RWPE2 (cell line): ENCODE measurements at regions not wholly inside any gene's neighbourhood (a gene's known extent, or its start where the extent isn't known, plus 50 kb on each side); places are given as distances from the start of the nearest gene placed in this dataset.
A peak's percentile ranks its signal among the peaks of the same experiment; 100 is the strongest.

Experiments used
- ATAC-seq: fragments of 200-7000 bp; cut with Tn5 transposase; 3 replicates; pipeline ENCODE4 v1.9.1; 2021; ENCODE audit warnings: low read depth
- DNase-seq: peaks from one replicate; pipeline ENCODE4 v3.0.0-alpha.2; 2020; ENCODE audit warnings: low spot score
- H3K27ac ChIP-seq: fragments of 450-650 bp; 2 replicates; pipeline ENCODE4 v1.5.1; 2017; ENCODE audit warnings: mild to moderate bottlenecking; ENCODE audit not compliant: poor library complexity, severe bottlenecking
- H3K27me3 ChIP-seq: fragments of 250-450 bp; sonication (Bioruptor Pico); 2 replicates; pipeline ENCODE4 v1.5.1; 2021; ENCODE audit warnings: mild to moderate bottlenecking, moderate library complexity; ENCODE audit not compliant: insufficient read depth, poor library complexity, severe bottlenecking
- H3K36me3 ChIP-seq: fragments of 250-450 bp; sonication (Bioruptor Pico); 2 replicates; pipeline ENCODE4 v1.5.1; 2020; ENCODE audit warnings: low read depth, mild to moderate bottlenecking, moderate library complexity
- H3K4me1 ChIP-seq: fragments of 250-450 bp; sonication (Bioruptor Pico); 2 replicates; pipeline ENCODE4 v1.5.1; 2021; ENCODE audit warnings: mild to moderate bottlenecking, moderate library complexity; ENCODE audit not compliant: insufficient read depth, poor library complexity, severe bottlenecking
- H3K4me3 ChIP-seq: fragments of 250-450 bp; sonication (Bioruptor Pico); 2 replicates; pipeline ENCODE4 v1.5.1; 2021; ENCODE audit warnings: mild to moderate bottlenecking, moderate library complexity; ENCODE audit not compliant: severe bottlenecking
- H3K9me3 ChIP-seq: fragments of 250-450 bp; sonication (Bioruptor Pico); 2 replicates; pipeline ENCODE4 v1.5.1; 2021; ENCODE audit warnings: mild to moderate bottlenecking, moderate library complexity; ENCODE audit not compliant: severe bottlenecking
- CTCF ChIP-seq: fragments of 450-650 bp; IDR thresholded peaks from one replicate; pipeline ENCODE4 v1.5.1; 2017; ENCODE audit warnings: mild to moderate bottlenecking, moderate library complexity; ENCODE audit not compliant: poor library complexity, severe bottlenecking

DNA sequence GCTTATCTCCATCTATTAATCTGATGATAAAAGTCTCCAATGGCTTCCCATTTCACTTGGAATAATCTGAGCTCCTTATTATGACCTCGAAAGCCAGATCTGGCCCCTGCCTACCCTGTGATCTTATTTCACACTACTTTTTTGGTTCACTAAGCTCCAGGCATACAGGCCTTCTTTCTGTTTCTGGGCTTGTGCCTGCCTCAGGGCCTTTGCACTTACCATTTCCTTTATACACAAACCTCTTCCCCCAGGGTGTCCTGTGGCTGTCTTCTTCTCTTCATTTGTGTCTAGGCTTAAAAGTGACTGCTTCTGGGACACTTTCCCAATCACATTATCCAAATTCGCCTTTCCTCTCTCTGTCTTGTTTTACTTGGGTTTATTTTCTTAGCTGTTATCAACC, 478.8 kb downstream of the LRIG3 start:
- no peaks in the 10 kb centered on the region for H3K4me1 ChIP-seq
- ATAC-seq: no peak
- no peaks in the 10 kb centered on the region for H3K36me3 ChIP-seq
- TF ChIP-seq CTCF: no peak
- H3K4me3 ChIP-seq: no peak overlapping the region
- H3K27ac ChIP-seq: no peak overlapping the region
- H3K27me3 ChIP-seq: no peaks in the 10 kb centered on the region
- H3K9me3 ChIP-seq: no peaks in the 10 kb centered on the region
- DNase-seq: no peak

DNA sequence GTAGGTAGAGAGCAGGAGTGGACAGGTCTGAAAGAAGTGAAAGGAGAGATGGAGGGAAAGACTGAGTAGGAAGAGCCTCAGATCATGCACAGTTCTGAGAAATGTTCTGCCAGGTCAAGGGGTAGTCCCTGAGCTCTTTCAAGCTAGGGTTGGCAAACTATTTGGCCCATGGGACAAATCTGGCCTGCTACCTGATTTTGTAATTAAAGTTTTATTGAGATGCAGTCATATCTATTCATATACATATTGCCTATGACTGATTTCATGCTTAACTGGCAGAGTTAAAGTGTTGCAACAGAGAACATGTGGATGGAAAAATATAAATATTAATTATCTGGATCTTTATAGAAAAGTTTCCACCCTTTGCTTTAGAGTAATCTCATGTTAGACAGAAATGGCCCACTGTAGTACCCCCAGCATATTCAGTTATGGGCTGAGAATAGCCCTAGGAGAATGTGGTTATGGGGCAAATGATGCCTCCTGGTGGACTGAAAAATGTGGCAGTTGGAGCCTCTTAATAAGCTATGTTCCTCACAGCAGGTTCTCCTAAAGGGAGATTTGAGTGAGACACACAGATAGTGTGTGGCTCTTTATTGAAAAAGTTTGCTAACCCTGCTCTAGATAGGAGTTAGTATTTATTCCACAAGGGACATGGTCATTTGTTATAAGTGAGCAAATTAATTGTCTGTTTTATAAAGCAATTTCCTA, 476.9 kb downstream of the LRIG3 start:
- no peak overlapping the region for H3K27ac ChIP-seq
- H3K27me3 ChIP-seq: no peaks in the 10 kb centered on the region
- H3K4me3 ChIP-seq: no peak overlapping the region
- H3K4me1 ChIP-seq: no peaks in the 10 kb centered on the region
- ATAC-seq (0 out of 3 replicates have a peak, but pooled peaks have one; percentile 21), DNase-seq (no peak)
- H3K36me3 ChIP-seq: no peaks in the 10 kb centered on the region
- H3K9me3 ChIP-seq: no peaks in the 10 kb centered on the region
- TF ChIP-seq CTCF: peak; percentile 43

GRCh38 chr12:58443981-58444371, 476.3 kb downstream of the LRIG3 start:
- no peaks in the 10 kb centered on the region for H3K9me3 ChIP-seq
- no peak for DNase-seq
- no peak overlapping the region for H3K27ac ChIP-seq
- no peak for TF ChIP-seq CTCF
- no peak overlapping the region for H3K4me3 ChIP-seq
- no peaks in the 10 kb centered on the region for H3K4me1 ChIP-seq
- no peaks in the 10 kb centered on the region for H3K36me3 ChIP-seq
- no peaks in the 10 kb centered on the region for H3K27me3 ChIP-seq
- ATAC-seq: no peak

DNA sequence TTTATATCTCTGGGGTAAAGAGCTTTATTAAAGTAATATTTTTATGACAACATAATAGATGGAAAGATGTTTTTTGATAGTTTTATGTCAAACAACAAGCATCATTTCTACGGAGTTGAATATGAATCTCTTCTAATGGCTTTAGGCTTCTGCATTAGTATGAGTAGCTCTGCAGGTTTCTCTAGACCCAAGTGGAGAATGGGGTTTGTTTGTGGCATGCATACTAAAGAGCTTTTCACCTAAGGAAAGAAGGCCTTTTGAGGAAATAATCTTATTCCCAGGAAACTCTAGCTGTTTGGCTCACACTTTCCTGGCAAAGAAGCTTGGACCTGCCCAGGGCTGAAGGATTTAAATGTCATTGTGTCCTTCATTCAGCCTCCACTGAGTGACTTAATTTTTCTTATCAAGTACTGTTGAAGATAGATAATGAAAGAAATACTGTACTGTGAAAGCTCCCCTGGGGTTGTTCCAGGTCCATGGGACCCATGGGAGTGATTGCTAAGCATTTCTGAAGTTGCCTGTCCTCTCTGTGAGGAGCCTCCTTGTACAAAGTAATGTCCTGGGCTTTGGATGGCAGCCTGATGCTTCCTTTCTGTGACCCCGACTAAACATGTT, 469.3 kb downstream of the LRIG3 start:
- no peak overlapping the region for H3K27ac ChIP-seq

More for the DNA sequence above, 469.3 kb downstream of the LRIG3 start:
- Histone ChIP-seq H3K4me1 (no peaks in the 10 kb centered on the region), H3K27me3 (no peaks in the 10 kb centered on the region), H3K9me3 (no peaks in the 10 kb centered on the region), H3K36me3 (no peaks in the 10 kb centered on the region), H3K4me3 (no peak overlapping the region)
- TF ChIP-seq CTCF: no peak
- ATAC-seq (no peak), DNase-seq (no peak)
